DOHH2 (cell line): ENCODE measurements at regions not wholly inside any gene's neighbourhood (a gene's known extent, or its start where the extent isn't known, plus 50 kb on each side); places are given as distances from the start of the nearest gene placed in this dataset.

Experiments
- H3F3A ChIP-seq: fragments of 200-600 bp; sonication (generic), shearing (Covaris generic); 2 replicates; pipeline ENCODE4 v1.6.0; 2016; ENCODE audit warnings: antibody characterized with exemption, mild to moderate bottlenecking; ENCODE audit not compliant: control insufficient read depth, insufficient read depth
- H3K27ac ChIP-seq: fragments of 200-600 bp; sonication (generic); 2 replicates; pipeline ENCODE4 v1.5.1; 2014; ENCODE audit warnings: low read depth, mild to moderate bottlenecking, low read length, moderate library complexity
- H3K27me3 ChIP-seq: fragments of 200-600 bp; sonication (generic); 2 replicates; pipeline ENCODE4 v1.6.1; 2014; ENCODE audit warnings: mild to moderate bottlenecking, low read length, mixed read lengths; ENCODE audit not compliant: control insufficient read depth
- H3K36me3 ChIP-seq: fragments of 200-600 bp; sonication (generic); 2 replicates; pipeline ENCODE4 v1.6.1; 2014; ENCODE audit warnings: mild to moderate bottlenecking, low read length, moderate library complexity, mixed read lengths; ENCODE audit not compliant: control insufficient read depth
- H3K4me1 ChIP-seq: fragments of 200-600 bp; sonication (generic); 2 replicates; pipeline ENCODE4 v1.6.1; 2014; ENCODE audit warnings: mild to moderate bottlenecking, low read length, mixed read lengths; ENCODE audit not compliant: control insufficient read depth
- H3K4me2 ChIP-seq: fragments of 200-600 bp; sonication (generic); 2 replicates; pipeline ENCODE4 v1.6.0; 2014; ENCODE audit warnings: mild to moderate bottlenecking, low read length, moderate library complexity
- H3K4me3 ChIP-seq: fragments of 200-600 bp; sonication (generic); 2 replicates; pipeline ENCODE4 v1.5.1; 2014; ENCODE audit warnings: mild to moderate bottlenecking, low read length, mixed read lengths
- H3K79me2 ChIP-seq: fragments of 200-600 bp; sonication (generic); 2 replicates; pipeline ENCODE4 v1.6.1; 2014; ENCODE audit warnings: mild to moderate bottlenecking, low read length, mixed read lengths; ENCODE audit not compliant: control insufficient read depth
- H3K9me2 ChIP-seq: fragments of 200-600 bp; sonication (generic); replicated peaks from 2 replicates; pipeline ENCODE4 v1.6.1; 2014; ENCODE audit warnings: mild to moderate bottlenecking, low read length, mixed read lengths; ENCODE audit not compliant: control insufficient read depth
- H3K9me3 ChIP-seq: fragments of 200-600 bp; sonication (generic); 2 replicates; pipeline ENCODE4 v1.6.1; 2014; ENCODE audit warnings: antibody characterized with exemption, low read length, mixed read lengths; ENCODE audit not compliant: control insufficient read depth, insufficient read depth
- H4K20me1 ChIP-seq: fragments of 200-600 bp; sonication (generic); 2 replicates; pipeline ENCODE4 v1.6.0; 2014; ENCODE audit warnings: low read depth, mild to moderate bottlenecking, antibody characterized with exemption, low read length, moderate library complexity; ENCODE audit not compliant: control insufficient read depth, insufficient read depth
- EZH2phosphoT487 ChIP-seq: fragments of 200-600 bp; sonication (generic); IDR thresholded peaks from 2 replicates; pipeline ENCODE4 v1.6.1; 2017; ENCODE audit warnings: borderline replicate concordance, mild to moderate bottlenecking, antibody characterized with exemption, low read length, moderate library complexity, mixed read lengths
- TF ChIP-seq, protein P1 (sequence below): fragments of 200-600 bp; sonication (generic); IDR thresholded peaks from one replicate; pipeline ENCODE4 v1.5.1; 2014; ENCODE audit warnings: antibody characterized with exemption, mild to moderate bottlenecking, low read depth, low read length; ENCODE audit not compliant: poor library complexity, severe bottlenecking

DNA sequence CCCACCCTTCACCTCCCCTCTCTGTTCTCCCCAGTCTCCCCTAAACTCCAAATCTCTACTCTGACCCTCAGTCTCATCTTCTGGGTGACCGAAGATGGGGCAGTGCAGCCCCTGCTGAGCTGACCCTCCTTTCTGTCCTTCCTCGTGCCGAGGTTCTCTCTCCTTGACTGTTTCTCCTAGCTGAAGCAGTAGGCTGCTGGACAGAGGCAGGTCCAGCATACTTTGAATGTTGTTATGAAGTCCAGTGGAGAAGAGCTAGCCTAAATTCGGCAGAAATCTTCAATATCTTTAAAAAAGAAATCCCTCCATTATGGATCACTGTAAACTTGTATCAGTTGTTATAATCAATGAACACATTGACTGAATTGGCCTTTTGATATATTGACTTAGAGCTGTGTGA lies 63.2 kb downstream of the RRM2 start:
- Histone ChIP-seq H4K20me1 (no peaks in the 10 kb centered on the region), H3K36me3 (no peaks in the 10 kb centered on the region), H3F3A (no peaks in the 10 kb centered on the region), H3K9me2 (no peaks in the 10 kb centered on the region), H3K4me2 (no peak overlapping the region), H3K4me1 (no peaks in the 10 kb centered on the region), H3K9me3 (no peaks in the 10 kb centered on the region), H3K79me2 (no peaks in the 10 kb centered on the region), H3K4me3 (no peak overlapping the region), H3K27ac (no peak overlapping the region), H3K27me3 (no peaks in the 10 kb centered on the region)
- TF ChIP-seq, protein P1, sequence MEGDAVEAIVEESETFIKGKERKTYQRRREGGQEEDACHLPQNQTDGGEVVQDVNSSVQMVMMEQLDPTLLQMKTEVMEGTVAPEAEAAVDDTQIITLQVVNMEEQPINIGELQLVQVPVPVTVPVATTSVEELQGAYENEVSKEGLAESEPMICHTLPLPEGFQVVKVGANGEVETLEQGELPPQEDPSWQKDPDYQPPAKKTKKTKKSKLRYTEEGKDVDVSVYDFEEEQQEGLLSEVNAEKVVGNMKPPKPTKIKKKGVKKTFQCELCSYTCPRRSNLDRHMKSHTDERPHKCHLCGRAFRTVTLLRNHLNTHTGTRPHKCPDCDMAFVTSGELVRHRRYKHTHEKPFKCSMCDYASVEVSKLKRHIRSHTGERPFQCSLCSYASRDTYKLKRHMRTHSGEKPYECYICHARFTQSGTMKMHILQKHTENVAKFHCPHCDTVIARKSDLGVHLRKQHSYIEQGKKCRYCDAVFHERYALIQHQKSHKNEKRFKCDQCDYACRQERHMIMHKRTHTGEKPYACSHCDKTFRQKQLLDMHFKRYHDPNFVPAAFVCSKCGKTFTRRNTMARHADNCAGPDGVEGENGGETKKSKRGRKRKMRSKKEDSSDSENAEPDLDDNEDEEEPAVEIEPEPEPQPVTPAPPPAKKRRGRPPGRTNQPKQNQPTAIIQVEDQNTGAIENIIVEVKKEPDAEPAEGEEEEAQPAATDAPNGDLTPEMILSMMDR: no peak
- no peak for TF ChIP-seq EZH2phosphoT487

DNA sequence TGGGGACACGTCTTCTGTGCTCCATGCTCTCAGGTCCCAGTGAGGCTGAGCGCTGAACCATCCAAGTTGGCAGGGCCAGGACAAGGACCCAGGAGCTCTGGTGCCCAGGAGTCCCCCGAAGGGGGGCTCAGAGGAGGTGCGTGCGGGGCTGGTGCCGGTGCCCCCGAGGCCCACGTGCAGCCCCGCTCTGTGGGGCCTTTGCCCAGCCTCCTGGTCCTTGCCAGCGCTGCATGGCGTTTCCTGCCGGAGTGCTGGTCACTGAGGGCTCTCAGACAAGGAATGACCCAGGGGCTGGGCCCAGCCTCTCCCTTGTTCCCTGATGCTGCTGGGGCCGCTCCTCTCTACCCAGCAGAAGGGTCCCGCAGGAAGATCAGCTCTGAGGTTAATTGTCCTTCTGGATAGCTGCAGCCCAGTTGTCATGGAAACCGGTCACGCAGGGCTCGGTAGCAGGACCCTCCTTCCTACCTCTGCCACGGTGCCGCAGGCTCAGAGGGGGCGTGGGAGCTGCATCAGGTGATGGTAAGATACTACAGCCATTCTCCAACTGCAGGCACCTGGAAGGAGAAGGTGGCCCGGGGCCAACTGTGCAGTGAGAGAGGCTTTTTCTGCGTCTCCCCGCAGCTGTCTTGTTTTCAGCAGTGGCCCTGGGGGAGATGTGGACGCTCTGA lies 64.5 kb downstream of the RRM2 start:
- H3K27ac ChIP-seq: no peak overlapping the region
- H3K4me2 ChIP-seq: no peak overlapping the region
- H3K9me2 ChIP-seq: no peaks in the 10 kb centered on the region
- H4K20me1 ChIP-seq: no peaks in the 10 kb centered on the region
- H3F3A ChIP-seq: no peaks in the 10 kb centered on the region
- no peaks in the 10 kb centered on the region for H3K79me2 ChIP-seq
- H3K4me3 ChIP-seq: no peak overlapping the region
- H3K27me3 ChIP-seq: no peaks in the 10 kb centered on the region
- H3K4me1 ChIP-seq: no peaks in the 10 kb centered on the region
- TF ChIP-seq, protein P1: no peak
- TF ChIP-seq EZH2phosphoT487: no peak
- no peaks in the 10 kb centered on the region for H3K9me3 ChIP-seq
- H3K36me3 ChIP-seq: no peaks in the 10 kb centered on the region

DNA sequence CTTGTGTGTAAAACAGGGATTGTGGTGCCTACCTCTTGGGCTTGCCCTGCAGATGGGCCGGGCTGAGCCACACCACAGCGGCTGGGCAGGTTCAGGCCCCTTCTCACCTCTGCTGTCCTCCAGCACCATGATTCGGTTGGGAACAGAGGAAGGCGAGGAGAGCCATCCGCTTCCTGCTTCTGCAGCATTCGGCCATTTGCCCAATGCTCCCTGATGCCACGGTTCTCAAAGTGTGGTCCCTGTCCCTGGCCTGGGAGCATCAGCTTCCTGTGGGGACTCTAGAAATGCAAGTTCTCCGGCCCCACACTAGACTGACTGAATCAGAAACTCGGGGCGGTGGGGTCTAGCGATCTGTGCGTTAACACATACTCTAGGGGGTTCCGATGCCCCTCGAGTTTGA lies 65.1 kb downstream of the RRM2 start:
- Histone ChIP-seq H3F3A (no peaks in the 10 kb centered on the region), H3K4me2 (no peak overlapping the region), H3K4me3 (no peak overlapping the region), H4K20me1 (no peaks in the 10 kb centered on the region), H3K9me3 (no peaks in the 10 kb centered on the region), H3K9me2 (no peaks in the 10 kb centered on the region), H3K4me1 (no peaks in the 10 kb centered on the region), H3K27ac (no peak overlapping the region), H3K79me2 (no peaks in the 10 kb centered on the region), H3K36me3 (no peaks in the 10 kb centered on the region), H3K27me3 (no peaks in the 10 kb centered on the region)
- TF ChIP-seq EZH2phosphoT487: no peak
- TF ChIP-seq, protein P1: no peak
